Hepatocyte (in vitro differentiated cells): ENCODE measurements at regions not wholly inside any gene's neighbourhood (a gene's known extent, or its start where the extent isn't known, plus 50 kb on each side); places are given as distances from the start of the nearest gene placed in this dataset.

ENCODE experiments used
- EZH2 ChIP-seq: fragments of 200-600 bp; sonication (generic); IDR thresholded peaks from 2 replicates; pipeline ENCODE4 v1.6.1; 2016; ENCODE audit warnings: antibody characterized with exemption, mild to moderate bottlenecking, borderline replicate concordance
- EZH2phosphoT487 ChIP-seq: fragments of 200-600 bp; sonication (generic); IDR thresholded peaks from one replicate; pipeline ENCODE4 v1.6.1; 2018; ENCODE audit warnings: antibody characterized with exemption, mild to moderate bottlenecking, low read depth, moderate library complexity; ENCODE audit not compliant: unreplicated experiment, severe bottlenecking
- TF ChIP-seq, protein P1 (sequence below): fragments of 200-600 bp; sonication (generic); IDR thresholded peaks from 2 replicates; pipeline ENCODE4 v1.5.1; 2016; ENCODE audit warnings: antibody characterized with exemption, mild to moderate bottlenecking; ENCODE audit not compliant: poor library complexity

DNA sequence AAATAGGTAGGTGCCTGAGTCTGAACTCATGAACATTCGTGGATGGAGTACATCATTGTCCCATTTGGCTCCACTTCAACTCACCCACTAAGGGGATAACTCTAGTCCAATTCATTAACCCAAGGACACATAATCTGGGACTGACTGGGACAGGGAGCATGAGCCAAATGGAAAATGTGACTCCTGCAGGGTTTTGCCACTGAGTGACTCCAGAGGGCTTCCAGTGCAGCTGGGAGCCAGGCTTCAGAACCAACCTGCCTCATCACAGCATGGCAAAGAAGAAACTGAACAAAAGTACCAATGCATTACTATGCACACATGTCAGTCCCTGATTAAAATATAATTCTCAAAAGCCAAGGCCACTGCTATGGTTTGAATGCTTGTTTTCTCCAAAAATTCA is 159.7 kb upstream of the SNX2 start:
- TF ChIP-seq, protein P1, sequence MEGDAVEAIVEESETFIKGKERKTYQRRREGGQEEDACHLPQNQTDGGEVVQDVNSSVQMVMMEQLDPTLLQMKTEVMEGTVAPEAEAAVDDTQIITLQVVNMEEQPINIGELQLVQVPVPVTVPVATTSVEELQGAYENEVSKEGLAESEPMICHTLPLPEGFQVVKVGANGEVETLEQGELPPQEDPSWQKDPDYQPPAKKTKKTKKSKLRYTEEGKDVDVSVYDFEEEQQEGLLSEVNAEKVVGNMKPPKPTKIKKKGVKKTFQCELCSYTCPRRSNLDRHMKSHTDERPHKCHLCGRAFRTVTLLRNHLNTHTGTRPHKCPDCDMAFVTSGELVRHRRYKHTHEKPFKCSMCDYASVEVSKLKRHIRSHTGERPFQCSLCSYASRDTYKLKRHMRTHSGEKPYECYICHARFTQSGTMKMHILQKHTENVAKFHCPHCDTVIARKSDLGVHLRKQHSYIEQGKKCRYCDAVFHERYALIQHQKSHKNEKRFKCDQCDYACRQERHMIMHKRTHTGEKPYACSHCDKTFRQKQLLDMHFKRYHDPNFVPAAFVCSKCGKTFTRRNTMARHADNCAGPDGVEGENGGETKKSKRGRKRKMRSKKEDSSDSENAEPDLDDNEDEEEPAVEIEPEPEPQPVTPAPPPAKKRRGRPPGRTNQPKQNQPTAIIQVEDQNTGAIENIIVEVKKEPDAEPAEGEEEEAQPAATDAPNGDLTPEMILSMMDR: no peak
- TF ChIP-seq EZH2 (no peak), EZH2phosphoT487 (no peak)
